ENCODE measurements at regions not wholly inside any gene's neighbourhood (a gene's known extent, or its start where the extent isn't known, plus 50 kb on each side); places are given as distances from the start of the nearest gene placed in this dataset.

- FAIRE-seq = no peak
- H3K4me3 ChIP-seq = no peak overlapping the region
- DNase-seq = no peak
- no peak overlapping the region for H3K27ac ChIP-seq
- no peaks in the 10 kb centered on the region for H3K4me1 ChIP-seq
- no peaks in the 10 kb centered on the region for H3K36me3 ChIP-seq
- no peak for ATAC-seq
- TF ChIP-seq CTCF (IDR thresholded peaks at IDR 0.05) = no peak
- H3K27me3 ChIP-seq = no peaks in the 10 kb centered on the region
- no peaks in the 10 kb centered on the region for H3K9me3 ChIP-seq
- intact Hi-C loops (cut with DNase I) = no loop called here
- WGBS, 2 donors = 44 to 48% methylated on average over 6 of the region's 6 CpGs
Observed at GRCh38 chr3:187533797-187534196, 136.4 kb downstream of the SST start.

GRCh38 chr3:187531831-187532230, 138.4 kb downstream of the SST start:
- Histone ChIP-seq H3K9me3 (no peaks in the 10 kb centered on the region), H3K27me3 (no peaks in the 10 kb centered on the region), H3K4me3 (no peak overlapping the region), H3K4me1 (no peaks in the 10 kb centered on the region), H3K27ac (no peak overlapping the region), H3K36me3 (no peaks in the 10 kb centered on the region)
- intact Hi-C loops (cut with DNase I) = no loop called here
- ATAC-seq (no peak), DNase-seq (no peak), FAIRE-seq (no peak)
- 60 to 61% methylated on average over 2 of the region's 2 CpGs for WGBS, 2 donors
- TF ChIP-seq CTCF (IDR thresholded peaks at IDR 0.05) = no peak

DNA sequence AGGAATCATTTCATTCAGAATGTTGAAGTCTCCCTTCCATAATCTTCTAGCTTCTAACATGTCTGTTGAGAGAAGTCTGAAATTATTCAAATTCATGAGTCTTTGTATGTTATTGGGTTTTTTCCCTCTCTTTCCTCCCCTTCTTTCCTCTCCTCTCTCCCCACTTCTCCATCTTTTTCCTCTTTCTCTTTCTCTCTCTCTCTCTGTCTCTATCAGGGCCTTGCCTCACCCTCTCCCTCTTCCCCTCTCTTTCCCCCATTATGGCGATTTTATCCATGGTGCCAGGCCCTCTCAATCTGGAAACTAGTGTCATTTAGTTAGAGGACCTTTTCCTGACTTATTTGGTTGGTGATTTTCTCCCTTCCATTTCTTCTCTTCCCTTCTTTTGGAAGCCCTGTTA, 147.3 kb downstream of the SST start:
- no peaks in the 10 kb centered on the region for H3K9me3 ChIP-seq
- intact Hi-C loops (cut with DNase I) = no loop called here
- FAIRE-seq (no peak), DNase-seq (no peak), ATAC-seq (no peak)
- no peaks in the 10 kb centered on the region for H3K36me3 ChIP-seq
- no peaks in the 10 kb centered on the region for H3K27me3 ChIP-seq
- no peaks in the 10 kb centered on the region for H3K4me1 ChIP-seq
- TF ChIP-seq CTCF (IDR thresholded peaks at IDR 0.05) = no peak
- no peak overlapping the region for H3K27ac ChIP-seq
- 33 to 55% methylated on average over 1 of the region's 1 CpG for WGBS, 2 donors
- no peak overlapping the region for H3K4me3 ChIP-seq

- no peaks in the 10 kb centered on the region for H3K4me1 ChIP-seq
- no peak overlapping the region for H3K27ac ChIP-seq
- H3K9me3 ChIP-seq = no peaks in the 10 kb centered on the region
- H3K36me3 ChIP-seq = no peaks in the 10 kb centered on the region
- no peak for TF ChIP-seq CTCF (IDR thresholded peaks at IDR 0.05)
- intact Hi-C loops (cut with DNase I) = no loop called here
- no peak for ATAC-seq
- WGBS, 2 donors = 25 to 38% methylated on average over 2 of the region's 2 CpGs
- H3K27me3 ChIP-seq = no peaks in the 10 kb centered on the region
- H3K4me3 ChIP-seq = no peak overlapping the region
- no peak for FAIRE-seq
- DNase-seq = no peak
Observed at GRCh38 chr3:187522293-187522692, 147.9 kb downstream of the SST start.

DNA sequence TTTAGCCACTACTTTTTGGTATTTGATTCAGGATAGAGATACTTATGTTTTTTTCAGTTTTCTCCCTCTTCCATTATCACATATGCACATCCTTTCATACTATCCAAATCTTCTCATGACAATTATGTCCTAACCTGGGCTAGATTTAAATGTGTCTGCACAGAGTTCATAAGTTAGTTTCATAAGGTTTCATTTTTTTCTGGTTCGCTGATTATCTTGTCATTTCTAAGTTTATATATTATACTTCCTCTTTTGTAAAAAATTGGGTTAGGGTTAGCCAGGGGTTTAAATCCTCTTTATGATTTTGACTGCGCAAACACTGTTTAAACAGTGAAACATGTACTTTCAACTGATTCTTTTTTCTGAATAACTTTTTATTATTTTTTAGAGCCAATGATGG, 148.6 kb downstream of the SST start:
- FAIRE-seq (no peak), DNase-seq (no peak), ATAC-seq (no peak)
- Histone ChIP-seq H3K36me3 (no peaks in the 10 kb centered on the region), H3K27ac (no peak overlapping the region), H3K4me1 (no peaks in the 10 kb centered on the region), H3K27me3 (no peaks in the 10 kb centered on the region), H3K4me3 (no peak overlapping the region), H3K9me3 (no peaks in the 10 kb centered on the region)
- 58 to 74% methylated on average over 2 of the region's 2 CpGs for WGBS, 2 donors
- no peak for TF ChIP-seq CTCF (IDR thresholded peaks at IDR 0.05)
- intact Hi-C loops (cut with DNase I) = no loop called here
